ENCODE measurements at regions not wholly inside any gene's neighbourhood (a gene's known extent, or its start where the extent isn't known, plus 50 kb on each side); places are given as distances from the start of the nearest gene placed in this dataset.

- TF ChIP-seq POLR2A (IDR thresholded peaks at IDR 0.05): no peak
- no peak for TF ChIP-seq CTCF (IDR thresholded peaks at IDR 0.05)
- no peak for TF ChIP-seq POLR2AphosphoS5 (IDR thresholded peaks at IDR 0.05)
These were observed 85.1 kb downstream of the ARL4C start for GRCh38 chr2:234411793-234412192.

Measured in transverse colon (tissue), 4 donors.